GM18867 (cell line): ENCODE measurements at regions not wholly inside any gene's neighbourhood (a gene's known extent, or its start where the extent isn't known, plus 50 kb on each side); places are given as distances from the start of the nearest gene placed in this dataset.
"Not testable (repeated sequence)": the region's sequence is repeated elsewhere in the genome, so short reads cannot be mapped to it uniquely, and the experiment has no call there.

Source experiments
- ATAC-seq: cut with Tn5 transposase; IDR thresholded peaks from one replicate; pipeline ENCODE4 v1.9.1; 2021; ENCODE audit warnings: mild to moderate bottlenecking, moderate library complexity; ENCODE audit not compliant: unreplicated experiment

- ATAC-seq, result no peak
These were observed 375.0 kb upstream of the CCNH start for GRCh38 chr5:87787625-87788256.

DNA sequence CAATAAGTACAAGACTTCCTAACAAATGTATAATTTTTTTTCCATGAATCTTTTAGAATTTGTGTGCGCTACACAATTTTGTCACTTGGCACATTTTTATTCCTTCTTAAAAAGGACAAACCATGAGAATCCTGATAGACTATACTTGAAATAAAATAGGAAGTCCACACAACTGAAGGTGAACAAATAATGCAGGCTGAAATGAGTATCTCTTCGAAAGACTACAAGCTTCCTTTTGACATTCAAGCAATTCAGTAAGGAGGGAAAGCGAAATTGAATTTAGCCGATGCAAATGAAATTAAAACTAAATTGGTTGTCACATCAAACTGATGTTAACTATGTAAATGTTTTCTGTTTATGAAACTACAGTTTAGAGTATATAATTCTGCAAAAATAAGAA lies 374.4 kb upstream of the CCNH start:
- ATAC-seq, result no peak

- ATAC-seq, result no peak
These were observed 373.7 kb upstream of the CCNH start for GRCh38 chr5:87786471-87786870.

- no peak for ATAC-seq
These were observed 373.0 kb upstream of the CCNH start for GRCh38 chr5:87785554-87786335.

DNA sequence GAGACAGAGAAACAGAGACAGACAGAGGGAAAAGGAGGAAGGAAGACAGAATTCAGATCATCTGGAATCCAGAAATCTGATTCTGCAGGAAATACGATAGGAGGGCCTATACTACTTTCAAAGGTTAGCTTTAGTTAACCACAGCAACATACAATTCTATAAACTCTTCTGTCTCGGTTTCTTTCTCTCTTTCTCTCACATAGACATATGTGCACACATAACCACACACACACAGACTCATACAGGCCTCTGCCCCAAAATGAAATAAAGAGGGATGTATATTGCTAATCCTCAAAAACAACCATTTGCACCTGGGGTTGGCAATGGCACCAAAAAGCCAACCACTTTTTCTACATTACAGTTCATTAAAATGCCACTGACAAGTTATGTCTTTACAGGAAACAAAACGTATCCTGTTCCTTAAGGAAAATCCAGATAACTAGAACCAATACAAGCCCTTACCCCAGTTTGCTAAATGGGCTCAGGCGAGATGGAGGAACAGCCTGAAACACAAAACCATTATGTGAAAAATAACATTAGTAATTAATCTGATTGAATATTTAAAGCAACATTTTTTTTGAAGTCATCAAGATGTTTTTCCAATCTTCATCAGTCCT lies 372.3 kb upstream of the CCNH start:
- ATAC-seq, result no peak

GRCh38 chr5:87784311-87784710 lies 371.6 kb upstream of the CCNH start:
- ATAC-seq, result no peak

- ATAC-seq, result no peak
These were observed 370.2 kb upstream of the CCNH start for GRCh38 chr5:87782916-87783315.

DNA sequence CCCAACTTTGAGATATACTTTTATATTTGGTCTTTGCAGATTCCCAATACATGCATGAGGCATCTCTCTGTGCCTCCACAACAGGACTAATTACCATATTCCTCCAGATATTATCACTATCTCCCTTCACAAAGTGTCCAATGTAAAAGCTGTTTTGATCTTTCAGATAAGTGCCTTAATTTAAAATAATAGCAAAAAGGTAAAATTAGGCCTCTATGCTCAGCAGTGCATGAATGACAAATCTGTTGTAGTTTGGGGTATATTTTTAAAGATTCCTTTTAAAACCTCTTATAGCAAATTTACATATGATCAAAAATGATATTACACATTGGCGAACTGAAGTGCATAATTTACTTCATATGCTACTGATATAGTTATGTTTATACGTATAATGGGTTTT lies 369.2 kb upstream of the CCNH start:
- ATAC-seq, result no peak

- peak; percentile 100 for ATAC-seq
These were observed 368.4 kb upstream of the CCNH start for GRCh38 chr5:87780831-87781760.

DNA sequence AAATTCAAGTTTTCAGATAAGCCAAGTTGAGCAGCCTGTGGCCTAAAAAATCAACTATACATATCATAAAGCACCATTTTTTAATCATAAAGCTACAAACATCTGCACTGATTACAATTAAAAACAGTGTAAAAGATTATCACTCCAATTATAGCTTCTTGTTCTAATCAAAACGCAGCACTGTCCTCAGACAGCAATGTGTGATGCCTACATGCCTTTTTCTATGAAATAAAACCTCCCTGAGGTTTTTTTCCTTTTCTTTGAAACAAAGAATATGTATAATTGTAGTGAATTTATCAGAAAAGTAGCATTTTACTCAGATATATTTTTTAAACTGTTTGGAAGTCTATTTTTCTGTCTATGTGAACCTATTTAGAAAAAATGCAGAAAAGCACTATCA lies 366.1 kb upstream of the CCNH start:
- ATAC-seq, result no peak

DNA sequence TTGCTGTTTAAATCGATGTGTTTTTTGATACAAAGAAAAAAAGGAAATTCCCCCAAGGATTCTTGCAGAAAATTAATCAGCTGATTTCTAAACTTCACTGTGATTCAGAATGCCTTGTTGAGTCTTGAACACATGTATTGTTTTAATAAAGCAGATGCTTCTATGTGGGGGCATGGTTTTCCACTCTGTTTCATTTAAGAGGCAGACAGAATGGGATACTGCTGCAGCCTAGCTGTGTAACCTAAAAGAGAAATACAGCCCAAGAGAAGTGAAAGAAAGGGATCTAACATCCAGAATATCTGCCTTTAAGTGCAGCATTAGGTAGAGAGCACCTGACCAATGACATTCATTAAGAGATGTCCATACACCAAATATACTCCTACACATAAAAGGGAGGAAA lies 365.1 kb upstream of the CCNH start:
- ATAC-seq, result no peak

- ATAC-seq, result no peak
These were observed 364.1 kb upstream of the CCNH start for GRCh38 chr5:87776785-87777184.

GRCh38 chr5:87776302-87776701 lies 363.6 kb upstream of the CCNH start:
- not testable (repeated sequence) for ATAC-seq

GRCh38 chr5:87775228-87775627 lies 362.5 kb upstream of the CCNH start:
- no peak for ATAC-seq

DNA sequence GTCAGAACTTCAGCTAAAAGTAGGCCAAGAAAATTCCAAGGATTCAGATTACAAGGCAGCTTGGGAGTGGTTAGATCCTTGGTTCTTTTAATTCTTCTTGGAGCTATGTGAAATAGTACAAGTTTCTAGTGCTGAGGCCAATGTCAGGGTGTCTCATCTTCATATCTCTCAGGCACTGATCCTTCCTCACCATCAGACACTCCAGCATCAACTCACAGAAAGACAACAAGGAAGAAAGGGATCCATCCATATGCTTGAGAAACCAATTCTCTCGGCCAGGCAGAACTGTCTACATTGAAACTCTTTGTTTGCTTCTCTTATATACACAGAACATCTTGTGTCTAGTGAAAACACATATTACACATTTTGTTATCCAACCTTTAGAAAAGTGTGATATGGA lies 362.1 kb upstream of the CCNH start:
- no peak for ATAC-seq

DNA sequence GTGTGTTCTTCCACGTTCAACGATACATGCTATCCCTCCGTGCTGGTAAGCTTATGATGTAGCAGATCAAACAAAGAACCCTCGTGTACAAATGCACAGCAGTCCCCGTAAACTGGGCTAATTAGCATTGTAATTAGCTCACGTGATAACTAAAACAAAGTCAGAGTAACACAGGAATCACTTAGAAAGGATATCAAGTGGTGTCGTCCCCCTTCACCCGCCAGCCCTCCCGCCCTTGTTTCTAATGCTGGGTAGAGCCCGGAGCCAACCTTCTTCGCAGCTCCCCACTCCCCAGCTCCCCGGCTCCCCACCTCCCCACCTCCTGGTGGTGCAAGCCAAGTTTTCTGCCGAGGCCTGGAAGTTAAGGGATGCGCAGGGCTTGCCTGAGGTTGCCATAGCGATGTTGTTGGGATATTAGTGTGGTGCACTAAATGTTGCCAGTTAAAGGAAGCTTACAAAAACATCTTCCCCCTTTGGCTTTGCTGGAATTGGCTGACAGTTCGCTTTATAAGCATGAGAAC lies 357.9 kb upstream of the CCNH start:
- ATAC-seq, result no peak

DNA sequence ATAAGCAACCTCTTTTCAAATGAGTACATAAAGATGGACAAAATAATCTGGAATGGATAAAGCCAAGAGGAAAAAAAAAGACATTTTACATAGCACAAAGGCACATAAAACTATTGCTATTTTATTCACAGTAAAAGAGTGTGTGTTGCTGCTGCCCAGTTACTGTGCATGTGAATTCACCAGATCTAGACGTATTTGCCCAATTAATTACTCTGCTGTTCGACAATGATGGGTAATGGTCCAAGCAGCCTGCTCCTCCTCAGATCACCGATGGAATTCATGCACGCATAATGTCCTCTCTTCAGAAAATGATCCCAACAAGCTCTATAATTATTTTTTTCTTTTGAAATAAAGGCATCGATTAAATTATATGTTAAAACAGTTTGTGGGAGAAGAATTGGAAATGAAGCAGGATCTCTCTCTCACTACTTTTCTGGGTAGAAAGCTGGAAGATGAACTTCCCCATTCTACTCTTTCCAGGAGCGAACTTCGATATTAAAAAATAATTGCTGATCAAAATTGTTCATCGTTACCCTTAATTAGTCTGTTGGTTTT lies 357.4 kb upstream of the CCNH start:
- no peak for ATAC-seq

GRCh38 chr5:87769157-87769556 lies 356.4 kb upstream of the CCNH start:
- no peak for ATAC-seq

DNA sequence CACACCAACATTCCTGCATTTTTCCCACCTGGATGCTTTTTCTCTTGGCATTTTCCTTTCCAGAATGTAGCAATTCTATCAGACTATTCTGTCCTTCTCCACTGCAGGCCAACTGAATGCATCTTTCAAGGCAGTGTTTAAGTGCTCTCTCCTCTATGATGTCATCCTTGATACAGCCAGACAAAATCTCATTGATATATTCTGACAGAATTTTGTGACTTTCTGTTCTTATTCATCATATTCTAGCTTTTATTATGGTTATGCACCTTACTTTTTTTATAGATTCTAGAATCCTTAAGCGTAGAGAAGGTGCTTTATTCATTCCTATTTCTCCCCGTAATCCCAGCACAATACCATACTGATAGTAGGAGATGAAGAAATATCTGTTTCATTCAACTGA lies 355.5 kb upstream of the CCNH start:
- ATAC-seq, result no peak

DNA sequence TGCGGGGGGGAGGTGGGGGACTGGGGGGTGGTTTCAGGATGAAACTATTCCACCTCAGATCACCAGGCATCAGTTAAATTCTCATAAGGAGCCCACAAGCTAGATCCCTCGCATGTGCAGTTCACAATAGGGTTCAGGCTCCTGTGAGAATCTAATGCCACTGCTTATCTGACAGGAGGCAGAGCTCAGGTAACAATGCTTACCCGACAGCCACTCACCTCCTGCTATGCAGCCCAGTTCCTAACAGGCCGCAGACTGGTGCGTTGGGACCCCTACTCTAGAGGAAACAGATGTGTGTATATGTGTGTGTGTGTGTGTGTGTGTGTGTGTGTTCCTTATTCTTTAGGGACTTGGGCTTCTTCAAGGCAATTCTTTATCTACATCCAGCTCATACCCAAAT lies 352.3 kb upstream of the CCNH start:
- ATAC-seq, result no peak

- ATAC-seq, result no peak
These were observed 349.9 kb upstream of the CCNH start for GRCh38 chr5:87762631-87763030.
